ENCODE measurements at regions not wholly inside any gene's neighbourhood (a gene's known extent, or its start where the extent isn't known, plus 50 kb on each side); places are given as distances from the start of the nearest gene placed in this dataset.

- TF ChIP-seq ZBTB33 (IDR thresholded peaks at IDR 0.05; ENCODE audit: extremely low read depth, insufficient replicate concordance, low read length) (no peak), CTCF (IDR thresholded peaks at IDR 0.05 in 2 of 3, conservative IDR thresholded peaks at IDR 0.05 in 1 of 3; ENCODE audit: borderline replicate concordance in 1 of 3, insufficient read depth in 1 of 3, low read depth in 2 of 3, low read length in 2 of 3) (no peak), POLR2A (IDR thresholded peaks at IDR 0.05; ENCODE audit: borderline replicate concordance, extremely low read depth, insufficient read depth, insufficient read length) (no peak), EZH2phosphoT487 (IDR thresholded peaks at IDR 0.05; ENCODE audit: borderline replicate concordance) (no peak), EZH2 (IDR thresholded peaks at IDR 0.05) (no peak), FOSL1 (IDR thresholded peaks at IDR 0.05; ENCODE audit: low read depth) (no peak), ELF1 (IDR thresholded peaks at IDR 0.05; ENCODE audit: borderline replicate concordance, low read depth) (no peak), RAD21 (IDR thresholded peaks at IDR 0.05; ENCODE audit: low read depth) (no peak), CBX3 (IDR thresholded peaks at IDR 0.05; ENCODE audit: low read depth) (no peak), POLR2AphosphoS5 (IDR thresholded peaks at IDR 0.05; ENCODE audit: low read depth, low read length) (no peak)
Observed at GRCh38 chr7:112649560-112649959, 140.6 kb downstream of the TMEM168 start.
